Stimulated activated CD4-positive, alpha-beta T cell treated with anti-CD3 and anti-CD28 coated beads, Interleukin-1b, Interleukin-23, amount 100 ng/mL, for 1 hour (primary cell): ENCODE measurements at regions not wholly inside any gene's neighbourhood (a gene's known extent, or its start where the extent isn't known, plus 50 kb on each side); places are given as distances from the start of the nearest gene placed in this dataset.

Experiments used
- DNase-seq, 2 donors: peaks; one replicate each; pipeline ENCODE4 v3.0.0-alpha.2; 2020; ENCODE audit warnings: low read depth in 2 of 2

GRCh38 chr18:78527984-78528383 is 451.6 kb upstream of the SALL3 start:
- DNase-seq = no peak

- no peak for DNase-seq
These were observed 451.0 kb upstream of the SALL3 start for GRCh38 chr18:78528411-78529258.

GRCh38 chr18:78531637-78532036 is 448.0 kb upstream of the SALL3 start:
- no peak for DNase-seq

GRCh38 chr18:78538669-78539440 is 440.8 kb upstream of the SALL3 start:
- no peak for DNase-seq

GRCh38 chr18:78540636-78541529 is 438.7 kb upstream of the SALL3 start:
- no peak for DNase-seq

GRCh38 chr18:78542204-78542603 is 437.4 kb upstream of the SALL3 start:
- no peak for DNase-seq

GRCh38 chr18:78543201-78543725 is 436.4 kb upstream of the SALL3 start:
- no peak for DNase-seq

- DNase-seq = no peak
These were observed 433.3 kb upstream of the SALL3 start for GRCh38 chr18:78546281-78546680.

GRCh38 chr18:78547817-78548216 is 431.8 kb upstream of the SALL3 start:
- DNase-seq = no peak

- no peak for DNase-seq
These were observed 431.2 kb upstream of the SALL3 start for GRCh38 chr18:78548261-78549058.

- DNase-seq = no peak
These were observed 429.6 kb upstream of the SALL3 start for GRCh38 chr18:78549971-78550370.

- DNase-seq = no peak
These were observed 424.5 kb upstream of the SALL3 start for GRCh38 chr18:78554944-78555608.

GRCh38 chr18:78557371-78557770 is 422.2 kb upstream of the SALL3 start:
- no peak for DNase-seq

- no peak for DNase-seq
These were observed 421.4 kb upstream of the SALL3 start for GRCh38 chr18:78558101-78558810.

- DNase-seq = no peak
These were observed 420.7 kb upstream of the SALL3 start for GRCh38 chr18:78558948-78559347.

GRCh38 chr18:78559584-78559983 is 420.0 kb upstream of the SALL3 start:
- no peak for DNase-seq

- no peak for DNase-seq
These were observed 417.7 kb upstream of the SALL3 start for GRCh38 chr18:78561757-78562510.

GRCh38 chr18:78562531-78562961 is 417.1 kb upstream of the SALL3 start:
- DNase-seq = no peak

- no peak for DNase-seq
These were observed 416.5 kb upstream of the SALL3 start for GRCh38 chr18:78563110-78563509.
